CD4-positive, CD25-positive, alpha-beta regulatory T cell (primary cell): ENCODE measurements at regions not wholly inside any gene's neighbourhood (a gene's known extent, or its start where the extent isn't known, plus 50 kb on each side); places are given as distances from the start of the nearest gene placed in this dataset.

Source experiments
- ATAC-seq, 2 donors: fragments of 150-1000 bp; cut with Tn5 transposase; one replicate each; pipeline ENCODE4 v1.10.0; 2021; ENCODE audit warnings: low read depth in 2 of 2, moderate number of reproducible peaks in 2 of 2, moderate library complexity in 1 of 2
- DNase-seq, 3 donors: peaks; one replicate each; pipeline versions ENCODE4 v3.0.0 to v3.0.0-alpha.2; 2012 to 2022; ENCODE audit warnings: mixed read lengths in 1 of 3
- H3K27ac ChIP-seq: one replicate; pipeline ENCODE4 v1.7.0; 2013; ENCODE audit warnings: mild to moderate bottlenecking, low read length; ENCODE audit not compliant: insufficient read depth, poor library complexity, severe bottlenecking
- H3K27me3 ChIP-seq: one replicate; pipeline ENCODE4 v1.7.0; 2013; ENCODE audit warnings: low read length; ENCODE audit not compliant: control insufficient read depth, insufficient read depth
- H3K36me3 ChIP-seq: one replicate; pipeline ENCODE4 v1.7.0; 2013; ENCODE audit warnings: mild to moderate bottlenecking, low read length, moderate library complexity; ENCODE audit not compliant: control insufficient read depth, insufficient read depth
- H3K4me1 ChIP-seq: 2 replicates; pipeline ENCODE4 v1.7.0; 2013; ENCODE audit warnings: mild to moderate bottlenecking, low read length; ENCODE audit not compliant: insufficient read depth, control insufficient read depth, poor library complexity, severe bottlenecking
- H3K4me3 ChIP-seq: one replicate; pipeline ENCODE4 v1.7.0; 2013; ENCODE audit warnings: low read depth, mild to moderate bottlenecking, low read length, moderate library complexity
- H3K9me3 ChIP-seq, 2 experiments: 1 replicate in 1 of 2; 2 replicates in 1 of 2; pipeline ENCODE4 v1.7.0; 2013; ENCODE audit warnings: low read length in 2 of 2, mild to moderate bottlenecking in 1 of 2, moderate library complexity in 1 of 2; ENCODE audit not compliant: control insufficient read depth in 2 of 2
- H3K27ac Mint-ChIP-seq, 3 donors: one replicate each; pipeline ENCODE4 v1.8.0; 2020 to 2022; ENCODE audit warnings: mild to moderate bottlenecking in 3 of 3, mixed read lengths in 3 of 3, moderate library complexity in 2 of 3
- H3K27me3 Mint-ChIP-seq: one replicate; pipeline ENCODE4 v1.8.0; 2022; ENCODE audit warnings: mild to moderate bottlenecking, mixed read lengths
- H3K36me3 Mint-ChIP-seq: one replicate; pipeline ENCODE4 v1.8.0; 2020; ENCODE audit warnings: mixed read lengths
- H3K4me1 Mint-ChIP-seq, 4 donors: one replicate each; pipeline ENCODE4 v1.8.0; 2020 to 2022; ENCODE audit warnings: mixed read lengths in 4 of 4, mild to moderate bottlenecking in 1 of 4
- H3K4me3 Mint-ChIP-seq, 4 donors: one replicate each; pipeline ENCODE4 v1.8.0; 2020 to 2022; ENCODE audit warnings: mild to moderate bottlenecking in 4 of 4, mixed read lengths in 4 of 4, moderate library complexity in 3 of 4
- H3K9me3 Mint-ChIP-seq, 7 donors: one replicate each; pipeline ENCODE4 v1.8.0; 2020 to 2022; ENCODE audit warnings: mixed read lengths in 7 of 7, mild to moderate bottlenecking in 3 of 7, moderate library complexity in 2 of 7

- no peak overlapping the region for H3K27ac Mint-ChIP-seq
Observed at GRCh38 chr7:39892361-39892760, 57.7 kb upstream of the CDK13 start.

GRCh38 chr7:39894904-39895303 is 55.2 kb upstream of the CDK13 start:
- H3K4me1 Mint-ChIP-seq, result no peaks in the 10 kb centered on the region

More at GRCh38 chr7:39892361-39892760, 57.7 kb upstream of the CDK13 start:
- H3K36me3 ChIP-seq, result no peaks in the 10 kb centered on the region
- Mint-ChIP-seq H3K27me3 (peaks cover 24% of the 10 kb centered on the region), H3K4me3 (no peak overlapping the region), H3K4me1 (no peaks in the 10 kb centered on the region), H3K9me3 (no peaks in the 10 kb centered on the region), H3K36me3 (no peaks in the 10 kb centered on the region)
- no peak overlapping the region for H3K27ac ChIP-seq
- no peaks in the 10 kb centered on the region for H3K4me1 ChIP-seq
- no peaks in the 10 kb centered on the region for H3K9me3 ChIP-seq
- DNase-seq (no peak), ATAC-seq (no peak)
- peaks cover 3% of the 10 kb centered on the region for H3K27me3 ChIP-seq
- H3K4me3 ChIP-seq, result no peak overlapping the region

GRCh38 chr7:39896840-39897239 is 53.2 kb upstream of the CDK13 start:
- no peak overlapping the region for H3K27ac Mint-ChIP-seq
- H3K9me3 Mint-ChIP-seq, result no peaks in the 10 kb centered on the region
- no peaks in the 10 kb centered on the region for H3K4me1 Mint-ChIP-seq
- peaks cover 9% of the 10 kb centered on the region for H3K27me3 ChIP-seq
- peaks cover 45% of the 10 kb centered on the region for H3K27me3 Mint-ChIP-seq
- H3K36me3 ChIP-seq, result no peaks in the 10 kb centered on the region
- H3K36me3 Mint-ChIP-seq, result no peaks in the 10 kb centered on the region
- H3K4me1 ChIP-seq, result no peaks in the 10 kb centered on the region
- no peaks in the 10 kb centered on the region for H3K9me3 ChIP-seq
- no peak overlapping the region for H3K27ac ChIP-seq
- no peak overlapping the region for H3K4me3 Mint-ChIP-seq
- DNase-seq (no peak), ATAC-seq (no peak)
- H3K4me3 ChIP-seq, result no peak overlapping the region

More at GRCh38 chr7:39894904-39895303, 55.2 kb upstream of the CDK13 start:
- Histone ChIP-seq H3K4me1 (no peaks in the 10 kb centered on the region), H3K4me3 (no peak overlapping the region), H3K9me3 (no peaks in the 10 kb centered on the region), H3K27ac (no peak overlapping the region), H3K27me3 (peaks cover 8% of the 10 kb centered on the region), H3K36me3 (no peaks in the 10 kb centered on the region)
- Mint-ChIP-seq H3K4me3 (no peak overlapping the region), H3K27ac (no peak overlapping the region), H3K9me3 (no peaks in the 10 kb centered on the region), H3K27me3 (peaks cover 34% of the 10 kb centered on the region), H3K36me3 (no peaks in the 10 kb centered on the region)
- no peak for DNase-seq
- no peak for ATAC-seq

DNA sequence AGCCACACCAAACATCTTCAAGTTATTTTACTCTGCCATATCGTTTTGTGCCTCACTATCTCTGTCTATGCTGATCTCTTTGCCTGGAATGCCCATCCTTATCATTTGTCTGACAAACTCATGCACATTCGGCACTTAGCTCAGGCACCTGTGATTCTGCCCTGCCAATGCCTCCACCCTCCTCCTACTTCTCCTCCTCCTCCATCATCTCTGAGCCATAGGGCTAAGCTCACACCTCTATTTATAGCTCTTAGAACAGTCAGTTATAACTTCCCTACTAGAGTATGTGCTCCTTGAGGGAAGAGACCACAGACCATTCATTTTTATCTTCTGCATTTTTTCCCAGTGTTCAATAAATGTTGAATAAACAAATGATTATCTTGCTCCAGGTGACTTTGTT is 51.2 kb upstream of the CDK13 start:
- Histone ChIP-seq H3K9me3 (no peaks in the 10 kb centered on the region), H3K4me3 (no peak overlapping the region), H3K36me3 (no peaks in the 10 kb centered on the region), H3K27me3 (peaks cover 9% of the 10 kb centered on the region), H3K27ac (no peak overlapping the region), H3K4me1 (no peaks in the 10 kb centered on the region)
- H3K27ac Mint-ChIP-seq, result no peak overlapping the region
- ATAC-seq (no peak), DNase-seq (no peak)
- H3K9me3 Mint-ChIP-seq, result no peaks in the 10 kb centered on the region
- H3K4me3 Mint-ChIP-seq, result no peak overlapping the region
- no peaks in the 10 kb centered on the region for H3K36me3 Mint-ChIP-seq
- peaks cover 43% of the 10 kb centered on the region for H3K27me3 Mint-ChIP-seq
- H3K4me1 Mint-ChIP-seq, result no peaks in the 10 kb centered on the region
